ENCODE measurements at regions not wholly inside any gene's neighbourhood (a gene's known extent, or its start where the extent isn't known, plus 50 kb on each side); places are given as distances from the start of the nearest gene placed in this dataset.
"Not testable (repeated sequence)": the region's sequence is repeated elsewhere in the genome, so short reads cannot be mapped to it uniquely, and the experiment has no call there.

DNA sequence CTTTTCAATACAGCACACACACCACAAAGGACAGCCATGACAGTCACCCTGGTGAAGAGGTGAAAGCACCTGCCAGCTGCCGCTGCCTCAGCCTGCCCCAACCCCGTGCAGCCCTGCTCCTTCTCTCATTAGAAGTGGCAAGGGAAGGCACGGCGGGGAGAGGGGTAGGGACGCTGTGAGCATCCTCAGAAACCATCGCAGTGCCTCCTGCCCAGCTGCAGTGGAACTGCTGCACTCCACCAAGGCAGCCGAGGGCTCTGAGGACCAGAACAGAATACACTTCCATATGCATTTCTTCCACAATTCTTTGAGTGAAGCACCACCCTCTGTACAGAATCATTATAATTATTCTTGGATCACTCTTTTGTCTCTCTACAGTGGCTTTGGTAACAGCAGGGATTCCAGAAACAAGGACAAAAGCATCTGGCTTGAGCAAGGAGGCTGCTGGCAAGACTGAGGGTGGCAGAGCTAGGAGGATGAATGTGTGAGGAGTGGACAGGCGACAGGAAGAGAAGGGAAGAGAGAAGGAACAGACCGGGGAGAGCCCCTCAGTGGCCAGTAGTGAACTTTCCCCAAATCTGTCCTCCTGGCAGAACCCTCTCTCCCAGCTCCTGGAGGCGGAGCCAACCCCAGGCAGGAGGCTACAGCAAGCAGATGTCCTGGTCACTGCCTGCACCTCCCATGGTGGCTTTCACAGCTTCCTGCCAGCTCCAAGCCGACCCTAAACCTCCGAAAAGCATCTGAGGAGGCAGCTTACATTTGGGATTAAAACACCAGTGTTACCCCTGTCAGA, 73.2 kb downstream of the MTNR1A start:
- no peak for DNase-seq

DNA sequence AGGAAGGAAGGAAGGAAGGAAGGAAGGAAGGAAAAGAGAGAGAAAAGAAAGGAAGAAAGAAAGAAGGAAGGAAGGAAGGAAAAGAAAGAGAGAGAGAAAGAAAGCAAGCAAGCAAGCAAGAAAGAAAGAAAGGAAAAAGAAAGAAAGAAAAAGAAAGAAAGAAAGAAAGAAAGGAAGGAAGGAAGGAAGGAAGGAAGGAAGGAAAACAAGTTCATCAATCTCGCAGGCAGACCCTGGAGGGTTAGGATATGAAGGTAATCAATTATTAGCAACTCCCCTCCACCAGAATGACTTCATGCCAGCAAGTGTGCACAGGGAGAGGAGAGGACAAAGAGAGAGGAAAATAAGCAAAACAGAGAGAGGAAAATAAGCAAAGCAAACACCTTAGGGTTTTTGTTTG, 80.2 kb downstream of the MTNR1A start:
- DNase-seq: no peak

DNA sequence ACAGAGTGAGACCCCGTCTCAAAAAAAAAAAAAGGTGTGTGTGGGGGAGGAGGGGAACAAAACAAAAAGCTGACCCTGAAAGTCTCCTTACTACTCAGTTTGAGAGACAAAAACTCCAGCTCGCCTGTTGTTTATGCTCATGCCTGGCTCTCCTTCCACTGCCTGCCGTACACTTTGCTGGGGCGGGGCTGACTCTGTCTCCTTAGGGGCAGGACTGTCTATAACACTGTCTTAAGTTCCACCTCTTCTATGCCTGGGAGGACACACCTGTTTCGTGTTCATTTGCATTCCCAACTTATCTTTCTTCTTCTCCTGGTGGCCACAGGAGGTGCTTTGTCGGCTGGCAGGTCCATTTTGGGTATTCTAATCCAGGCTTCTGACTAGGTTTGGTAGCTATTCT, 81.4 kb downstream of the MTNR1A start:
- no peak for DNase-seq

DNA sequence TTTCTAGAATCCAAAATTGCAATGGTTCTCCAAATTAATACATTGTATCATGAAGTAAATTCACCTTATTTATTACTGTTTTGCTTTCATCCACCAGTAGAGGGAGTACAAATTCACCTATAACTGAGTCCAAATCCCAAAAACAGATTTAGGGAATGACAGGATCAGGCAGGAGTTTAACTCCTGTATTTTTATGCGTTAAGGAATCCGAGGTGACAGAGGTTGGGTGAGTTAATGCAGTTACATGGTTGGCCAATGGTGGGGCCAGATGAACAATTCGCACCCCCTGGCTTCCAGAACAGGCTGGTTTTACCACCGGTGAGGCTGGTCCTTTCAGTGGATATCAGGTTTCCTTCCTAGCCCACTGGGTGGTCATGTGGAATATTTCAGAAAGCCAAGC, 82.4 kb downstream of the MTNR1A start:
- DNase-seq: peak; percentile 3

DNA sequence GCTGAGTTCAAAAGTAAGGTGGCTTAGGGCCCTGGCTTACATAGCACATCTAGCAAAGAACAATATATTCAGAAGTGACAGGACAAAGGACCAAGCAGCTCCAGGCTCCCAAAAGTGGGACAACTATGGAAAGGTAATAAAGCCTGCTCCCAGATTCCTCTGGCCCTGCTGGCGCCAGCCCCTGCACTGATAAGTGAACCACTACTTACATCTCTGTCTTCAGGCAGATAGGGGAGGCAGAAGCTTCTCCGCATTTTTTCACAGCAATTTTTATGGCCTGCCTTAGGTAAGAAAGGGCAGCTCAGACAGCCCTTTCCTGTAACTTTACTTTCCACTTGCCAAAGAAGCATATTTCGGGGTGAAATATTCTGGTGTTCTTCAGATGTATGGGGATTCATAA, 83.9 kb downstream of the MTNR1A start:
- no peak for DNase-seq

DNA sequence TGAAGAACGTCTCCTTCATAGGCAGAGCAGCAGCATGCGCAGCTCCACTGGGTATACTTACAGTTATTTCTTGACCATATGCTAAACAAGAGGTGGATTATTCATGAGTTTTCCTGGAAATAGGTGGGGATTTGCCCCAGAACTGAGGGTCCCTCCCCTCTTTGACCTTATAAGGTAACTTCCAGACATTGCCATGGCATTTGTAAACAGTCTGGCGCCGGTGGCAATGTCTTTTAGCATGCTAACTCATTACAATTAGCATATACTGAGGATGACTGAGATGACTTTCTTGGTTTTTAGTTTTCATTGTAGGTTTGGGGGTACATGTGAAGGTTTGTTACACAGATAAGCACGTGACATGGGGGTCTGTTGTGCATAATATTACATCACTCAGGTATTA, 97.3 kb downstream of the MTNR1A start:
- DNase-seq: no peak

DNA sequence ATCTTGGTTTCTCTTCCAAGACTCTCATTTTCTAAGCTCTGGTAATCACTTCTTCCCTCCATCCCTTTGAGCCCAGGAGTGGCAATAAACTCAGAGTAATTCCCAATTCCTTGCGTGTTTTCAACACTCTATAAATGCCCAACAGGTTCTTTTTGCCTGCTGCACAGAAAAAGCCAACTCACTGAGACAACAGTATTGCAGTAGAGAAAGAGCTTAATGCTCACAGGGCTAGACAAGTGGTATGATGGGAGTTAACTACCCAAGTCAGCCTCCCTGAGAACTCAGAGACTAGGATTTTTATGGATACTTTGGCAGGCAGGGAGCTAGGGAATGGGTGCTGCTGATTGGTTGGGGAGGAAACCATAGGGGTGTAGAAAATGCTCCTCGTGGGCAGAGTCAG, 103.4 kb downstream of the MTNR1A start:
- no peak for DNase-seq

DNA sequence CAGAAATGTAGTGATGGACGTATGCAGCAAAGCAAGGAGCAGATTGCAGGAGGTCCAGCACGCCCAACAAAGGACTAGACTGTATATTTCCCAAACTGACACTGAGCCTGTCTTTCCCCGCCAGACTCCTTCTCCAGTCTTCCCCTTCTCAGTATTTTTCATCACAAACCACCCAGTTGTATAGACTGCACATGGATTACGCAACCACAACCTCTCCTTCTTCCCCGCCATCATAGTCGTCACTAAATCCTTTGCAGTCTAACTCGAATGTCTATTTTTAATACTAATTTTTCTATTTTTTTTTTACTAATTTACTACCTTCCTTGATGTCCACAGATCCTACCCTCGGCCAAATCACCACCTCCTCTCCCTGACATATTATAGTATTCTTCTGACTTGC, 105.4 kb downstream of the MTNR1A start:
- no peak for DNase-seq

DNA sequence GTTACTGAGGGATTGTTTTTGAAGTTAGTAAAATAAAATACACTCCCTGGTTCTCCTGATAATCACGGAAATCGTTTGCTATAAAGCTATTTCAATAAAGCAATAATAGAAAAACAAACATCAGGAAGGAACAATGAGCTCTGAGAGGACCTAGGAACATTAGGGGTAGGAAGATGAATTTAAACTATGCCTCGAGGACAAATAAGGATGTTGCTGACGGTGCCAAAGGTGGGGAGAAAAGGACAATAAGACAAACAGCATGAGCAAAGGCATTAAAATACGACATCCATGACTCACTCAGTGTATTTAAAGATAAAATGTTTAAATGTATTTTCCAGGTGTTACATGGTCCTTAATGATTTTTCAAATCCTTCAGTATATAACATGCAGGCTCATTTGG, 110.3 kb downstream of the MTNR1A start:
- DNase-seq: no peak

DNA sequence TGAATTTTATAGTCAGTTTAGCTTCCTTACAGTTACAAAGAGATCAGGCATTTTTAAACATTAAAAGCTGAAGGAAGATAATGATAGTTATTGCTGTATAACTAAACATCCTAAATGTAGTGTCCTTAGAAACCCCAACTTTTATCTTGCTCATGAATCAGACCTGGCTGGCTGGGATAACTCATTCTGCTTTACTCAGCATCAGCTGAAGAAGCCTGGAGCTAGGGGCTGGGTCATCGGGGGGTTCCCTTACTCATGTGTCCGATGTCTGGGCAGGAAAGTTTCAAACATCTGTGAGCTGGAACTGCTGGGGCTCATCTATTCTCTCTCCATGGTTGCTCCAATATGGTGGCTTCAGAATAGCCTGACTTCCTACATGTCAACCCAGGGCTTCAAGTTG, 113.9 kb downstream of the MTNR1A start:
- no peak for DNase-seq

DNA sequence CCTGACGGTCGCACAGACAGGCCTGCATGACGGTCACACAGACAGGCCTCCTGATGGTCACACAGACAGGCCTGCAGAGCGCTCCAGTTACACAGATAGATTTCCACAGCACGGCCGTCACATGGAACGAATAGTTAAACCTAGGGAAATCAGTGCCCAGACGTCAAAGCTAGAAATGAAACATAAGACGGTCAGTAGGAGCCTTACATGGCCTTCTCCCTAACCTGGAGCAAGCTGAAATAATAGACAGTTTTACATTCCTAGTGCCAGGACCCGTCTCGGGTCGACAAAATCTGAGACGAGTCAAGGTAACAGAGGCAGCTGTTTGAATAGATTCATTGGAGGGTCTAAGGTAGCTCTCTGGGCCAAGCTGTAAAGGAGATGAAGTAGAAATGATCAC, 126.9 kb downstream of the MTNR1A start:
- DNase-seq: no peak

DNA sequence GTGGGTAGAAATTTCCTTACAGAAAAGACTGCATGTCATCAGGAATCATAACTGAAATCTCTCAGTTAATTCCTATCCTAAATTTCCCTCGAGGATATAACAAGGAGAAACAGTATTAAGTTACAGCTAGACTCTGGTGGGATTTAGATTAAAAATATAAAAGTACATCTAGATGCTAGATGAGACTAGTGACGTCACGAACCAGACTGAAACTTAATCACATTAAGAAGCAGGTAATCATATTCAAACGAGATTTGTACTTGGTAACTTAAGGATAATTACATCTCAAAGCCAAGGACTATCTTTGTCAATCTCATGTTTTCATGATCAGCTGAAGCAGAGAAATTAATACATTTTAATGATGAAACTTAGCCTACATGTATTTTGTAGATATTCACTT, 130.6 kb downstream of the MTNR1A start:
- no peak for DNase-seq

DNA sequence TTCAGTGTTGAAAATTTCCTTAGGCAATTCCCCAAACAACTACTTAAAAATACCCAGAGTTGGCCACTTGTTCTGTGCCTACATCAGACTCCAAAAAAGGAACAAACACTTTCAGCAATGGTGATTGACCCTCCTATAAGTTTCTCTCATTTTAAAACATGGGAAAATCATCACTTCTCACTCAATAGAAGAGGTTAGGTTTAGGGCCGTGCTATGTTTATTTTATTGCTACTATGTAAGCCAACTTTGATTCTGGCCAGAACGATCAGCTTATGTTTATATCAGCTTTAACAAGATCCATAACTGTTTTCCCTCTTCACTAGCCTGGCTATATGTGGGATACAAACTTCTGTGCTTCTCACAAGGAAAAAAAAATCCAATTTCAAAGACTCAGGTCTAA, 133.1 kb downstream of the MTNR1A start:
- DNase-seq: no peak

DNA sequence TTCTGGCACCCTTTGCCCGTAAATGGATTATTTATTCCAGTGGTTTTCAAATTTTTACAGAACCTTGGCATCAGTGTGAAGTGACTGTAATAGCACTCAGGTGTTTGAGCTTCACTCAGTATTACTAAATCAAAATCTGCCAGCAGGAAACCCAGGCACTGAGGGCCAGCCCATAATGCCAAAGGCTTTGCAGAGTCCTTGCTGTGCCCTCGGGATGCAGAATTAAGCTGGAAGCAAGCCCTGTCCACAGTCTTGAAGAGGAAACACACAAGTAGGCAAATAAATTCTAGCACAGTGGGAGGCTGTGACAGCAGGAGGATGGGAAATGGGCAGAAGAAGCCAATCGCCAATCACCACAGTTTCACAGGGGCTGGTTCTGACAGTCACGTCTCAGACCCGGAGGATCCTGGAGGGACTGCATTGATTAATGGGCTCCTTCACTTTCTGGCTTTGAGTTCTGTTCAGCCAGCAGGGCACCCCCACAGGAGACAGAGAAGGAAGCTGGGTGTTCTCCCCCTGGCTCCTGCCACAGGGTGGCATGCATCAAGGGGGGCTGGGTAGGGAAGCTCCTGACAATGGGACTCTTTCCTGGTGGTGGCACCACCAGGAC, 138.8 kb downstream of the MTNR1A start:
- DNase-seq: no peak

DNA sequence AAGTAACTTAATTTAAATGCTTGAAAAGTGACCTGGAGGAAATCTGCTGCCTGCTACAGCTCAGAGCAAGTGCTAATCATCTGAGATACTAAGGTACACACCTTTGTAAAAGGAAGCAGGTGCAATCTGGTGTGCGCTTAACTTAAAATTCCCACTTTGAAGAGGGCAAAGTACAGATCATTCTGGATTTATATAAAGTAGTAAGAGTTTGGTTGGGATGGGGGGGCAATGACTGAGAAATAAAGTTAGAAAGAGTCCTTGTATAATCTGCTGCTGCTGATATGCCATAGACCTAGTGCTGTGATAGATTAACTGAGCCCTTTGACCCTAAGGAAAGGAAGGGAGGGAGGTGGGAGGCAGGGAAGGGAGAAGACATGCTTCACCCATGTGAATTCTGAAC, 141.0 kb downstream of the MTNR1A start:
- no peak for DNase-seq

DNA sequence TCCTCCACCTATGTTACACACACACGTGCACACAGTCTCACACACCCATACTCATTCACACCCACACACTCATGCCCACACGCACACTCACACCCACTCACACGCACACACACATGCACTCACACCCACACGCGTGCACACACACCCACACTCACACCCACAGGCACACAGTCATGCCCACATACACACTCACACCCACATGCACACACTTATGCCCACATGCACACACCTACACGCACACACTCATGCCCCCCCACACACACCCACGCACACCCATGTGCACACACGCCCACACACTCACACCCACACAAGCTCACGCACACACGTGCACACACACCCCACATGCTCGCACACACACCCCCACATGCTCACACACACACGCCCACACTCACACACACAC, 140.0 kb downstream of the F11 start:
- DNase-seq: no peak

DNA sequence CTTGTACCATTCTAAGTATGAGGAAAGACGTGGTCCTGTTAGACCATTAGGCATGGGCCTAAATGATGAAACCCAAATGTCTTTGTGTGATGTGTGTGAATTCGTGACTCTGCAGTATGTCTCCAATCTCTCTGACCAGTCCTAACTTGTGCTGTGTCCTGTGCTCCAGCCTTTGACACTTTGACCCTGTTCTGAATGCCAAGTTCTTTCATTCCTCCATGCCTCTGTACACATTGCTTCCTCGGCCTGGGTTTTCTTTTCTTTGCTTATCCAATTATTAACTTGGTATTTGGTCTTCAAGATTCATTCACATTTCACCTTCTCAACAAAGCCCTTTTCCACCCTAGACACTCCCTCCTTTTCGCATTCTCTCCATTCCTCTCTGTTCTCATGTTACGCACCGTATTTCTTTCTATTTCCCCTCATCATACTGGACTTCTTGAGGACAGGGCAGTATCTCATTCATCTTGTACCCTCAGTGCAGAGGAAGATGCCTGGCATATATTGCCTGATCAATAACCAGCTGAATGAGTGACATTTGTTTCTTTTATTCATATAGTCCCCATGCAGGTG, 138.7 kb downstream of the F11 start:
- DNase-seq: no peak

DNA sequence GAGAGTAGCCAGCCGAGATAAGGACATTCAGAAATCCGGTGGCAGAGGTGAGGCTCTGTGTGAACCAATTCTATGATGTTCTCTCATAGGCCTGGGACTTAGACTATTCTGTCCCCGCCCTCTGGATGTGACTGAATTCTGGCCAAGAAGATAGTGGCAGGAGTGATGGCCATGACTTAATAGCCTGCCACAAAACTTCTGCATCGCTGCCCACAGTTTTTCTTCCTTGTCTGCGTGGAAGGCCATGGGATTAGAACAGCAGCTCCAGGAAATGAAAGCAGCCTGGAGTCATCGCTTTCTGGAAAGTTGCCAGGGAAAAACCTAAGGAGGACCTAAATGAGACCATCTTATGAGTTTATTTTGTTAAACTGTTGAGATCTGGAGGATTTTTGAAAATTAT, 134.7 kb downstream of the F11 start:
- no peak for DNase-seq

DNA sequence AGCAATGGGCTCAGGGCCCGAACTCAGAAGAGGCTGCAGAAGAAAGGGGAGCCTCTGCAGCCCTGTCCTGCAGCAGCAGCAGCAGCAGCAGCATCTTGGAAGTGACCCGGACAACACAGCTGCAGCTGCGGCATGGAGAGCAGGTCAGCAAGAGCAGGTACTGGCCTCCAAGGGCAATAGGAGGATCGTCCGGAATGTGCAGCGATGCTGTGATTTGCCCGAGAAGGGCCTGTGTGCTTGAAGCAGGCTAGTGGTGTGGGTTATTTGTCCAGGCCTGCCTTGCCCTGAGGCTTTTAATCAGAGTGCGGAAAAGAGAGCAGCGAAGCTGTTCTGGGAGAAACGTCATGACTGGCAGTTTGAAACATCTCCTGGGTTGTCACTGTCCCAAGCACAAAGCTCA, 126.0 kb downstream of the F11 start:
- no peak for DNase-seq

DNA sequence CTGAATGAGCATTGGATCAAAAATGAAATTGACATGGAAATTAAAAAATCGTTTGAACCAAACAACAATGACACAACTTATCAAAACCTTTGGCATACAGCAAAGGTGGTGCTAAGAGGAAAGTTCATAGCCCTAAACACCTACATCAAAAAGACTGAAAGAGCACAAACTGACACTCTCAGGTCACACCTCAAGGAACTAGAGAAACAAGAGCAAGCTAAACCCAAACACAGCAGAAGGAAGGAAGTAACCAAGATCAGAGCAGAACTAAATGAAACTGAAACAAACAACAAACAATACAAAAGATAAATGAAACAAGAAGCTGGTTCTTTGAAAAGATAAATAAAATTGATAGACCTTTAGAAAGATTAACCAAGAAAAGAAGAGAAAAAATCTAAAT, 118.3 kb downstream of the F11 start:
- not testable (repeated sequence) for DNase-seq

DNA sequence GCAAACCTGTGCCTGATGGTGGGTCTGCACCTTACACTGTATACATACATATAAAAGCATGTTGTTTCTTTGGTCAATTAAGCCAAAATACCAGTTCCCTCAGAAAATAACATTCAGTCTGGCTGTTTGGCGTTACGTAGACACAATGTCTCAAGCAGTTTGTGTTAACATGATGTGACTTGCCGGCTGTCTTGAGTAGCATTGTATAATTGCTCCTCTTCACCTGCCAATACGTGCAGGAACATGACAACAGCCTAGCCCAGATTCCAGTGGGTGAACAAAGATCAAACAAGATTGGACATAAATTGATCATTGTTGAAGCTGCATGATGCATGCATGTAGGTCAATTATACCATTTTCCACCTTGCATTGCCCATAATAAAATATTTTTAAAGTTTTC, 102.3 kb downstream of the F11 start:
- no peak for DNase-seq

DNA sequence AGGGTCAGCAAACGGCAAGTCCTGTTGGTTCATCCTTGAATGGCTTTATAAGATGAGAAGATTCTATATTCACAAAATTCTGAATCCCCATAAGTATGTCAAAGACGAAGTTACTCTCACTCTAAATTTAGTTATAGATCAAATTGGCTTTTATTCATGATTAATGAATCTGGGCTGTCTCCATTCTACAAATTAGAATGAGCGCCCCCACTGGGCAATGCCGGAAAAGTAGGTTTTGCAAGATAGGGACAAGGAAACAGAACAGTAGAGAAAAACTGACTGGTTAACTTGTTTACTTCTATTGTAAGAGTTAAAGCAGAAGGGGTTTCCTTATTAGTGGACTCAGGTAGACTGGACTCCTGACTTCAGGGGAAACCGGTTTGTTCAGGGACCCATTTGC, 100.3 kb downstream of the F11 start:
- no peak for DNase-seq

DNA sequence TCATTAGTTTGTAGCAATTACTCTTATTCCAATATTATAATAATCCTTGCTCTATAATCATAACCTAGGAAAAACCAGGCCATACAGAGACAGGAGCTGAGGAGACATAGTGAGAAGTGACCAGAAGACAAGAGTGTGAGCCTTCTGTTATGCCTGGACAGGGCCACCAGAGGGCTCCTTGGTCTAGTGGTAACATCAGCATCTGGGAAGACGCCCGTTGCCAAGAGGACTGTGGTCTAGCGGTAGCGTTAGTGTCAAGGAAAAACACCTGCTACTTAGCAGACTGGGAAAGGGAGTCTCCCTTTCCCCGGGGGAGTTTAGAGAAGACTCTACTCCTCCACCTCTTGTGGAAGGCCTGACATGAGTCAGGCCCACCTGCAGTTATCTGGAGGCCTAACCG, 97.0 kb downstream of the F11 start:
- DNase-seq: not testable (repeated sequence)

DNA sequence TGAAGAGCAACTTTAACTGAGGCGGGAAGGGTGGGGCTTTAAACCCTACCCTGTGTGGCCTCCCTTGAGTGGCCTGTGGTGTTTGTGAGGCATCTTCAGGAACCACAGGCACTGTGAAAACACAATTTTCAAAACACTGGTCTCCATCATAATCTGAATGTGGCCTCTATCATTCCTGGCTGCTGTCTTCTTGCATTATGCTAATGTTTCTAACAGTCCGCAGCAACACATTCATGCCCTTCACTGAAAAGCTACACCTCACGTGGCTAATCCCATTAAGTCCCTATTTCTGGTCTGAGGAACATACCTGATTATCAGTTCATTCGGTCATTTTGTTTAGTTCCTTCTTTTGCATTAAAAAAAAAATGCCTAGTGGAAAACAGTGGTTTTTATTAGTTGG, 94.6 kb downstream of the F11 start:
- DNase-seq: no peak
